Naive thymus-derived CD4-positive, alpha-beta T cell (primary cell): ENCODE measurements at regions not wholly inside any gene's neighbourhood (a gene's known extent, or its start where the extent isn't known, plus 50 kb on each side); places are given as distances from the start of the nearest gene placed in this dataset.

ENCODE experiments used
- ATAC-seq: fragments of 150-1000 bp; cut with Tn5 transposase; 2 replicates; pipeline ENCODE4 v1.10.0; 2021; ENCODE audit warnings: mild to moderate bottlenecking, moderate library complexity
- CTCF ChIA-PET: fragments of 350-600 bp; sonication (Branson Sonifier 250); formaldehyde crosslinking; loops from one replicate; lab custom pipeline; 2021; ENCODE audit warnings: antibody characterized with exemption; lab: Charles Lee
- POLR2A ChIA-PET: fragments of 350-600 bp; sonication (Branson Sonifier 250); formaldehyde crosslinking; loops from one replicate; lab custom pipeline; 2021; ENCODE audit warnings: antibody characterized with exemption, inconsistent platforms; lab: Charles Lee
- DNase-seq, 9 donors: peaks; one replicate each; pipeline versions ENCODE4 v3.0.0 to v3.0.0-alpha.2; 2020 to 2022; ENCODE audit warnings: mixed read lengths in 1 of 9
- H3K27ac ChIP-seq: one replicate; pipeline ENCODE4 v1.7.0; 2013; ENCODE audit warnings: mild to moderate bottlenecking, low read depth, low read length, moderate library complexity
- H3K27me3 ChIP-seq, 2 donors: one replicate each; pipeline ENCODE4 v1.7.0; 2013; ENCODE audit warnings: low read length in 2 of 2, mild to moderate bottlenecking in 2 of 2, moderate library complexity in 2 of 2; ENCODE audit not compliant: control insufficient read depth in 2 of 2, insufficient read depth in 2 of 2
- H3K36me3 ChIP-seq, 3 experiments: 1 replicate in 2 of 3; 2 replicates in 1 of 3; pipeline ENCODE4 v1.7.0; 2013; ENCODE audit warnings: low read length in 3 of 3, mild to moderate bottlenecking in 3 of 3, moderate library complexity in 1 of 3; ENCODE audit not compliant: insufficient read depth in 3 of 3, control insufficient read depth in 2 of 3
- H3K4me1 ChIP-seq, 2 donors: one replicate each; pipeline ENCODE4 v1.7.0; 2013; ENCODE audit warnings: low read length in 2 of 2, mild to moderate bottlenecking in 2 of 2, moderate library complexity in 1 of 2; ENCODE audit not compliant: control insufficient read depth in 2 of 2, insufficient read depth in 2 of 2
- H3K4me3 ChIP-seq: 2 replicates; pipeline ENCODE4 v1.7.0; 2013; ENCODE audit warnings: mild to moderate bottlenecking, low read length
- H3K9me3 ChIP-seq, 3 experiments: 1 replicate in 2 of 3; 2 replicates in 1 of 3; pipeline ENCODE4 v1.7.0; 2013; ENCODE audit warnings: low read length in 3 of 3; ENCODE audit not compliant: control insufficient read depth in 2 of 3
- H3K27ac Mint-ChIP-seq, 9 donors: one replicate each; pipeline ENCODE4 v1.8.0; 2020 to 2022; ENCODE audit warnings: mixed read lengths in 9 of 9, mild to moderate bottlenecking in 8 of 9, moderate library complexity in 5 of 9, inconsistent platforms in 2 of 9
- H3K27me3 Mint-ChIP-seq, 5 donors: one replicate each; pipeline ENCODE4 v1.8.0; 2021 to 2022; ENCODE audit warnings: mixed read lengths in 5 of 5, mild to moderate bottlenecking in 1 of 5
- H3K36me3 Mint-ChIP-seq, 5 donors: one replicate each; pipeline ENCODE4 v1.8.0; 2020 to 2022; ENCODE audit warnings: mixed read lengths in 5 of 5, mild to moderate bottlenecking in 3 of 5, inconsistent platforms in 1 of 5
- H3K4me1 Mint-ChIP-seq, 7 donors: one replicate each; pipeline ENCODE4 v1.8.0; 2020 to 2022; ENCODE audit warnings: mixed read lengths in 7 of 7, mild to moderate bottlenecking in 3 of 7, inconsistent platforms in 1 of 7
- H3K4me3 Mint-ChIP-seq, 10 donors: one replicate each; pipeline ENCODE4 v1.8.0; 2020 to 2022; ENCODE audit warnings: mild to moderate bottlenecking in 10 of 10, mixed read lengths in 10 of 10, moderate library complexity in 6 of 10, inconsistent platforms in 2 of 10
- H3K9me3 Mint-ChIP-seq, 11 donors: one replicate each; pipeline ENCODE4 v1.8.0; 2020 to 2022; ENCODE audit warnings: mixed read lengths in 11 of 11, mild to moderate bottlenecking in 4 of 11, inconsistent platforms in 1 of 11, moderate library complexity in 1 of 11
- intact Hi-C, 2 donors: fragments of 100-400 bp; cut with micrococcal nuclease; formaldehyde crosslinking; loops; one replicate each; pipeline ENCODE4 v1.15.1; 2023

GRCh38 chr9:108709126-108709525, 146.7 kb downstream of the ACTL7B start:
- H3K4me3 Mint-ChIP-seq: no peak overlapping the region
- peaks cover 0 to 19% (median 8%) of the 10 kb centered on the region in 5 donors for H3K27me3 Mint-ChIP-seq
- no peaks in the 10 kb centered on the region for H3K4me1 Mint-ChIP-seq
- DNase-seq (no peak), ATAC-seq (no peak)
- H3K36me3 ChIP-seq: no peaks in the 10 kb centered on the region
- no peak overlapping the region for H3K27ac ChIP-seq
- H3K9me3 Mint-ChIP-seq: peaks cover 0 to 17% (median 6%) of the 10 kb centered on the region in 11 donors
- CTCF ChIA-PET: no interaction called here
- H3K27me3 ChIP-seq: no peaks in the 10 kb centered on the region
- POLR2A ChIA-PET: no interaction called here
- no peaks in the 10 kb centered on the region for H3K4me1 ChIP-seq
- peaks cover 0 to 2% (median 0%) of the 10 kb centered on the region in 3 experiments for H3K9me3 ChIP-seq
- H3K4me3 ChIP-seq: no peak overlapping the region
- H3K36me3 Mint-ChIP-seq: peaks cover 0 to 5% (median 4%) of the 10 kb centered on the region in 5 donors
- no peak overlapping the region for H3K27ac Mint-ChIP-seq
- intact Hi-C loops: no loop called here

GRCh38 chr9:108708448-108708847, 147.3 kb downstream of the ACTL7B start:
- H3K36me3 ChIP-seq: no peaks in the 10 kb centered on the region
- no peaks in the 10 kb centered on the region for H3K27me3 ChIP-seq
- DNase-seq (no peak), ATAC-seq (no peak)
- no peaks in the 10 kb centered on the region for H3K4me1 ChIP-seq
- Mint-ChIP-seq H3K36me3 (peaks cover 0 to 5% (median 4%) of the 10 kb centered on the region in 5 donors), H3K9me3 (peaks cover 0 to 19% (median 5%) of the 10 kb centered on the region in 11 donors), H3K4me3 (no peak overlapping the region), H3K27ac (no peak overlapping the region), H3K27me3 (peaks cover 0 to 16% (median 8%) of the 10 kb centered on the region in 5 donors), H3K4me1 (no peaks in the 10 kb centered on the region)
- H3K9me3 ChIP-seq: peaks cover 0 to 2% (median 0%) of the 10 kb centered on the region in 3 experiments
- ChIA-PET CTCF (no interaction called here), POLR2A (no interaction called here)
- no peak overlapping the region for H3K4me3 ChIP-seq
- intact Hi-C loops: no loop called here
- H3K27ac ChIP-seq: no peak overlapping the region

- intact Hi-C loops: no loop called here
These were observed 148.7 kb downstream of the ACTL7B start for GRCh38 chr9:108707120-108707519.

GRCh38 chr9:108704156-108704852, 151.5 kb downstream of the ACTL7B start:
- Mint-ChIP-seq H3K27me3 (peaks cover 0 to 8% (median 4%) of the 10 kb centered on the region in 5 donors), H3K36me3 (peaks cover 0 to 4% (median 0%) of the 10 kb centered on the region in 5 donors), H3K4me1 (no peaks in the 10 kb centered on the region), H3K9me3 (peaks cover 0 to 25% (median 3%) of the 10 kb centered on the region in 11 donors), H3K4me3 (no peak overlapping the region), H3K27ac (no peak overlapping the region)
- ChIA-PET CTCF (no interaction called here), POLR2A (no interaction called here)
- DNase-seq: no peak
- ATAC-seq: no peak
- no peak overlapping the region for H3K27ac ChIP-seq
- no peak overlapping the region for H3K4me3 ChIP-seq
- no peaks in the 10 kb centered on the region for H3K36me3 ChIP-seq
- peaks cover 0 to 2% (median 0%) of the 10 kb centered on the region in 3 experiments for H3K9me3 ChIP-seq
- intact Hi-C loops: no loop called here
- H3K4me1 ChIP-seq: no peaks in the 10 kb centered on the region
- H3K27me3 ChIP-seq: no peaks in the 10 kb centered on the region

More at GRCh38 chr9:108707120-108707519, 148.7 kb downstream of the ACTL7B start:
- H3K27ac ChIP-seq: no peak overlapping the region
- peaks cover 0 to 2% (median 0%) of the 10 kb centered on the region in 3 experiments for H3K9me3 ChIP-seq
- Mint-ChIP-seq H3K4me3 (no peak overlapping the region), H3K4me1 (no peaks in the 10 kb centered on the region), H3K9me3 (peaks cover 0 to 20% (median 3%) of the 10 kb centered on the region in 11 donors), H3K27ac (no peak overlapping the region), H3K36me3 (peaks cover 0 to 4% (median 0%) of the 10 kb centered on the region in 5 donors), H3K27me3 (peaks cover 0 to 12% (median 8%) of the 10 kb centered on the region in 5 donors)
- no peaks in the 10 kb centered on the region for H3K4me1 ChIP-seq
- no peaks in the 10 kb centered on the region for H3K36me3 ChIP-seq
- no peaks in the 10 kb centered on the region for H3K27me3 ChIP-seq
- no peak overlapping the region for H3K4me3 ChIP-seq
- ChIA-PET POLR2A (no interaction called here), CTCF (no interaction called here)
- no peak for ATAC-seq
- no peak for DNase-seq

- no peak for DNase-seq
- H3K27me3 Mint-ChIP-seq: peaks cover 0 to 8% (median 0%) of the 10 kb centered on the region in 5 donors
- no peak for ATAC-seq
- ChIA-PET CTCF (no interaction called here), POLR2A (no interaction called here)
- Histone ChIP-seq H3K27ac (no peak overlapping the region), H3K4me3 (no peak overlapping the region), H3K4me1 (no peaks in the 10 kb centered on the region), H3K9me3 (peaks cover 0 to 2% (median 0%) of the 10 kb centered on the region in 3 experiments), H3K36me3 (no peaks in the 10 kb centered on the region), H3K27me3 (no peaks in the 10 kb centered on the region)
- no peak overlapping the region for H3K4me3 Mint-ChIP-seq
- intact Hi-C loops: no loop called here
- H3K36me3 Mint-ChIP-seq: peaks cover 0 to 4% (median 0%) of the 10 kb centered on the region in 5 donors
- H3K9me3 Mint-ChIP-seq: peaks cover 0 to 25% (median 3%) of the 10 kb centered on the region in 11 donors
- H3K27ac Mint-ChIP-seq: no peak overlapping the region
- H3K4me1 Mint-ChIP-seq: no peaks in the 10 kb centered on the region
These were observed 152.4 kb downstream of the ACTL7B start for GRCh38 chr9:108703429-108703828.

GRCh38 chr9:108702681-108703080, 153.1 kb downstream of the ACTL7B start:
- Mint-ChIP-seq H3K9me3 (peaks cover 0 to 26% (median 4%) of the 10 kb centered on the region in 11 donors), H3K4me3 (no peak overlapping the region), H3K27me3 (peaks cover 0 to 8% (median 0%) of the 10 kb centered on the region in 5 donors), H3K27ac (no peak overlapping the region), H3K4me1 (no peaks in the 10 kb centered on the region), H3K36me3 (peaks cover 0 to 4% (median 0%) of the 10 kb centered on the region in 5 donors)
- intact Hi-C loops: no loop called here
- H3K36me3 ChIP-seq: no peaks in the 10 kb centered on the region
- H3K27me3 ChIP-seq: no peaks in the 10 kb centered on the region
- DNase-seq (no peak), ATAC-seq (no peak)
- H3K27ac ChIP-seq: no peak overlapping the region
- POLR2A ChIA-PET: no interaction called here
- no peaks in the 10 kb centered on the region for H3K4me1 ChIP-seq
- no peak overlapping the region for H3K4me3 ChIP-seq
- CTCF ChIA-PET: no interaction called here
- H3K9me3 ChIP-seq: peaks cover 0 to 2% (median 0%) of the 10 kb centered on the region in 3 experiments

GRCh38 chr9:108698801-108699200, 157.0 kb downstream of the ACTL7B start:
- Mint-ChIP-seq H3K4me1 (no peaks in the 10 kb centered on the region), H3K27me3 (no peaks in the 10 kb centered on the region), H3K27ac (no peak overlapping the region), H3K9me3 (peaks cover 5 to 30% (median 14%) of the 10 kb centered on the region in 11 donors), H3K36me3 (peaks cover 0 to 12% (median 0%) of the 10 kb centered on the region in 5 donors), H3K4me3 (no peak overlapping the region)
- ChIA-PET POLR2A (no interaction called here), CTCF (no interaction called here)
- peaks cover 0 to 10% (median 0%) of the 10 kb centered on the region in 3 experiments for H3K9me3 ChIP-seq
- no peak for DNase-seq
- no peaks in the 10 kb centered on the region for H3K4me1 ChIP-seq
- no peaks in the 10 kb centered on the region for H3K27me3 ChIP-seq
- no peak overlapping the region for H3K4me3 ChIP-seq
- ATAC-seq: no peak
- intact Hi-C loops: no loop called here
- no peaks in the 10 kb centered on the region for H3K36me3 ChIP-seq
- H3K27ac ChIP-seq: no peak overlapping the region
